B cell (primary cell): ENCODE measurements at regions not wholly inside any gene's neighbourhood (a gene's known extent, or its start where the extent isn't known, plus 50 kb on each side); places are given as distances from the start of the nearest gene placed in this dataset.

Source experiments
- ATAC-seq: fragments of 200-7000 bp; cut with Tn5 transposase; one replicate; pipeline ENCODE4 v1.10.0; 2021; ENCODE audit warnings: low read depth, mild to moderate bottlenecking, moderate number of reproducible peaks, moderate library complexity
- CTCF ChIA-PET: fragments of 350-600 bp; sonication (Branson Sonifier 250); formaldehyde crosslinking; loops from one replicate; lab custom pipeline; 2021; ENCODE audit warnings: antibody characterized with exemption, inconsistent platforms; lab: Charles Lee
- POLR2A ChIA-PET: fragments of 350-600 bp; sonication (Branson Sonifier 250); formaldehyde crosslinking; loops from one replicate; lab custom pipeline; 2021; ENCODE audit warnings: antibody characterized with exemption; lab: Charles Lee
- DNase-seq: peaks from one replicate; pipeline ENCODE4 v3.0.0; 2013
- H2AFZ ChIP-seq: 2 replicates; pipeline ENCODE4 v1.6.1; 2012; ENCODE audit warnings: mild to moderate bottlenecking, low read depth, low read length; ENCODE audit not compliant: insufficient read depth, poor library complexity, severe bottlenecking
- H3K27ac ChIP-seq, 2 donors: 1 replicate in 1 of 2; 2 replicates in 1 of 2; pipeline ENCODE4 v1.5.1; 2012 to 2013; ENCODE audit warnings: low read length in 2 of 2, mild to moderate bottlenecking in 2 of 2, moderate library complexity in 1 of 2
- H3K27me3 ChIP-seq, 4 experiments: fragments of 200-600 bp in 1 of 4; sonication (generic) in 1 of 4; replicated peaks in 1 of 4; 1 replicate in 2 of 4; 2 replicates in 2 of 4; pipeline versions ENCODE4 v1.6.1 to v1.7.0; 2013 to 2016; ENCODE audit warnings: low read length in 3 of 4, mild to moderate bottlenecking in 2 of 4, mixed read lengths in 1 of 4, moderate library complexity in 1 of 4; ENCODE audit not compliant: insufficient read depth in 4 of 4, control insufficient read depth in 3 of 4; ENCODE audit errors: control extremely low read depth in 1 of 4
- H3K36me3 ChIP-seq, 2 experiments: replicated peaks in 1 of 2; 1 replicate in 1 of 2; 2 replicates in 1 of 2; pipeline versions ENCODE4 v1.6.1 to v1.7.1; 2013; ENCODE audit warnings: low read length in 1 of 2; ENCODE audit not compliant: insufficient read depth in 2 of 2, control insufficient read depth in 1 of 2; ENCODE audit errors: control extremely low read depth in 1 of 2, extremely low read depth in 1 of 2
- H3K4me1 ChIP-seq, 2 donors: fragments of 200-600 bp in 1 of 2; sonication (generic) in 1 of 2; 1 replicate in 1 of 2; 2 replicates in 1 of 2; pipeline versions ENCODE4 v1.5.1 to v1.6.1; 2013 to 2017; ENCODE audit warnings: low read length in 2 of 2; ENCODE audit not compliant: control insufficient read depth in 2 of 2, insufficient read depth in 2 of 2
- H3K4me2 ChIP-seq: replicated peaks from 2 replicates; pipeline ENCODE3; 2012; ENCODE audit warnings: mild to moderate bottlenecking, low read depth, low read length; ENCODE audit not compliant: poor library complexity, severe bottlenecking
- H3K4me3 ChIP-seq, 5 experiments: fragments of 200-600 bp in 1 of 5; sonication (generic) in 1 of 5; 1 replicate in 3 of 5; 2 replicates in 2 of 5; pipeline versions ENCODE4 v1.5.1 to v1.7.0; 2011 to 2016; ENCODE audit warnings: low read length in 4 of 5, mild to moderate bottlenecking in 4 of 5, low read depth in 2 of 5, control low read depth in 1 of 5, moderate library complexity in 1 of 5; ENCODE audit not compliant: insufficient read depth in 1 of 5; ENCODE audit errors: control extremely low read depth in 1 of 5, extremely low read depth in 1 of 5
- H3K79me2 ChIP-seq: fragments of 200-600 bp; sonication (generic); one replicate; pipeline ENCODE4 v1.6.0; 2016; ENCODE audit warnings: low read length; ENCODE audit not compliant: control insufficient read depth, insufficient read depth
- H3K9ac ChIP-seq: fragments of 200-600 bp; sonication (generic); 2 replicates; pipeline ENCODE4 v1.6.1; 2017; ENCODE audit warnings: mild to moderate bottlenecking, low read length, moderate library complexity
- H3K9me3 ChIP-seq, 3 donors: one replicate each; pipeline versions ENCODE4 v1.6.1 to v1.7.1; 2013; ENCODE audit warnings: low read length in 2 of 3; ENCODE audit not compliant: control insufficient read depth in 2 of 3, insufficient read depth in 1 of 3; ENCODE audit errors: control extremely low read depth in 1 of 3
- H4K20me1 ChIP-seq: 2 replicates; pipeline ENCODE4 v1.6.0; 2012; ENCODE audit warnings: mild to moderate bottlenecking, low read length; ENCODE audit not compliant: insufficient read depth, control insufficient read depth, poor library complexity, severe bottlenecking
- H3K27ac Mint-ChIP-seq: one replicate; pipeline ENCODE4 v1.8.0; 2021; ENCODE audit warnings: mixed read lengths
- H3K27me3 Mint-ChIP-seq: one replicate; pipeline ENCODE4 v1.8.0; 2021; ENCODE audit warnings: mixed read lengths
- H3K4me1 Mint-ChIP-seq: one replicate; pipeline ENCODE4 v1.8.0; 2021; ENCODE audit warnings: mixed read lengths
- H3K4me3 Mint-ChIP-seq: one replicate; pipeline ENCODE4 v1.8.0; 2021; ENCODE audit warnings: mixed read lengths
- H3K9me3 Mint-ChIP-seq: one replicate; pipeline ENCODE4 v1.8.0; 2022; ENCODE audit warnings: mixed read lengths; ENCODE audit not compliant: insufficient read depth
- EZH2 ChIP-seq: IDR thresholded peaks from 2 replicates; pipeline ENCODE4 v1.6.1; 2012; ENCODE audit warnings: borderline replicate concordance, low read depth, mild to moderate bottlenecking, moderate library complexity, low read length; ENCODE audit not compliant: insufficient read depth, poor library complexity, severe bottlenecking
- WGBS: methylation state at CpG from one replicate; pipeline ENCODE4 v1.1.5; 2013; ENCODE audit warnings: missing lambda C conversion rate; ENCODE audit not compliant: insufficient coverage; 5-methylcytosine and 5-hydroxymethylcytosine counted together
- intact Hi-C: fragments of 100-400 bp; cut with micrococcal nuclease; formaldehyde crosslinking; loops from one replicate; pipeline ENCODE4 v1.10.0; 2022
- TF ChIP-seq, protein P1 (sequence below): fragments of 200-600 bp; IDR thresholded peaks from one replicate; pipeline ENCODE4 v1.8.0; 2022; ENCODE audit warnings: antibody characterized with exemption, mild to moderate bottlenecking

DNA sequence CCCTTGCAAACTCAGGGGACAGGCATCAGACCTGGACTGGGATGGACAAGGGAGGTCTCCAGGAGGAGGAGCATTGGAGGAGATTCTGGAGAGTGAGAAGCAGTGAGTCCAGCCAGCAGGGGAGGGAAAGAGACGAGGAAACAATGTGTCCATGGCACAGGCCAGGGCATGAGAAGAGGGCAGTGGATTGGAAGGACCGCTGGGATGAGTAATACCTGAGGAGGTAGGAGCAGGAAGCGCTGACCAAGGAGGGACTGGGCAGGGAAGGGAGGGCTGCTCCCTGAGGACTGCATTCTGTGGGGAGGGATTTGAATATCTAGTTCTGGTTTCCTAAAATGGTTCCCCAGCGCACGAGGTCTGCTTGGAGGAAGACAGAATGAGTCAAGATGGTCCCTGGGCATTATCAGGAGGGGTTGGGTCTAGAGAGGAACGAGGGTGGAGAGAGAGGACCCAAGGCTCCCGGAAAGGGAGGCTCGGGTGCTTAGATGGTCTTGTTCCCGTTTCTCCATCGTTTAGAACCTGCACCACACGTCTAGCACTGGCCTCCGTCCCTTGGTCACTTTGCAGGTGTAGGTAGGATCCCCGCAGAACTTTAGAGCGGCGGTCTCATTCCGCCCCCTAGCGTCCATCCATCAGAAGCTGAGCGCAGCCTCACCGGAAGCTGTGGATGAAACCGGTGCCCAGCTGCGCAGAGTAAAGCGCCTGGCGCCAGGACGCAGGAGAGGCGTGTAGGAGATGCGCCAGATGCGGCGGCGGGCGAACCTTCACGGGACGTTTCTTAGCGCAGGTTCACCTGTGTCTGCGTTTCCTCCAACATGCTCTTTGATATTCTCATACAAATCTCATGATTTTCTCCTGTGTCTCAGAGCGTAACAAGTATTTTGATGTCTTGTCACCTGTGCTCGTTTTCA, 190.7 kb upstream of the NDN start:
- no peak overlapping the region for H3K4me2 ChIP-seq
- H2AFZ ChIP-seq: no peak overlapping the region
- H3K9me3 Mint-ChIP-seq: peaks cover 3% of the 10 kb centered on the region
- no peak overlapping the region for H3K4me3 Mint-ChIP-seq
- ATAC-seq (no peak), DNase-seq (peak; percentile 4)
- H3K9me3 ChIP-seq: peaks cover 0 to 12% (median 0%) of the 10 kb centered on the region in 3 donors
- no peaks in the 10 kb centered on the region for H4K20me1 ChIP-seq
- H3K9ac ChIP-seq: no peak overlapping the region
- WGBS: 26% methylated on average over 33 of the region's 36 CpGs
- no peaks in the 10 kb centered on the region for H3K4me1 Mint-ChIP-seq
- no peaks in the 10 kb centered on the region for H3K27me3 Mint-ChIP-seq
- TF ChIP-seq EZH2: no peak
- TF ChIP-seq, protein P1, sequence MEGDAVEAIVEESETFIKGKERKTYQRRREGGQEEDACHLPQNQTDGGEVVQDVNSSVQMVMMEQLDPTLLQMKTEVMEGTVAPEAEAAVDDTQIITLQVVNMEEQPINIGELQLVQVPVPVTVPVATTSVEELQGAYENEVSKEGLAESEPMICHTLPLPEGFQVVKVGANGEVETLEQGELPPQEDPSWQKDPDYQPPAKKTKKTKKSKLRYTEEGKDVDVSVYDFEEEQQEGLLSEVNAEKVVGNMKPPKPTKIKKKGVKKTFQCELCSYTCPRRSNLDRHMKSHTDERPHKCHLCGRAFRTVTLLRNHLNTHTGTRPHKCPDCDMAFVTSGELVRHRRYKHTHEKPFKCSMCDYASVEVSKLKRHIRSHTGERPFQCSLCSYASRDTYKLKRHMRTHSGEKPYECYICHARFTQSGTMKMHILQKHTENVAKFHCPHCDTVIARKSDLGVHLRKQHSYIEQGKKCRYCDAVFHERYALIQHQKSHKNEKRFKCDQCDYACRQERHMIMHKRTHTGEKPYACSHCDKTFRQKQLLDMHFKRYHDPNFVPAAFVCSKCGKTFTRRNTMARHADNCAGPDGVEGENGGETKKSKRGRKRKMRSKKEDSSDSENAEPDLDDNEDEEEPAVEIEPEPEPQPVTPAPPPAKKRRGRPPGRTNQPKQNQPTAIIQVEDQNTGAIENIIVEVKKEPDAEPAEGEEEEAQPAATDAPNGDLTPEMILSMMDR: no peak
- H3K4me3 ChIP-seq: no peak overlapping the region
- no peaks in the 10 kb centered on the region for H3K79me2 ChIP-seq
- POLR2A ChIA-PET: no interaction called here
- intact Hi-C loops: no loop called here
- CTCF ChIA-PET: no interaction called here
- no peak overlapping the region for H3K27ac ChIP-seq
- no peaks in the 10 kb centered on the region for H3K36me3 ChIP-seq
- H3K27me3 ChIP-seq: no peaks in the 10 kb centered on the region
- H3K4me1 ChIP-seq: no peaks in the 10 kb centered on the region
- H3K27ac Mint-ChIP-seq: no peak overlapping the region

DNA sequence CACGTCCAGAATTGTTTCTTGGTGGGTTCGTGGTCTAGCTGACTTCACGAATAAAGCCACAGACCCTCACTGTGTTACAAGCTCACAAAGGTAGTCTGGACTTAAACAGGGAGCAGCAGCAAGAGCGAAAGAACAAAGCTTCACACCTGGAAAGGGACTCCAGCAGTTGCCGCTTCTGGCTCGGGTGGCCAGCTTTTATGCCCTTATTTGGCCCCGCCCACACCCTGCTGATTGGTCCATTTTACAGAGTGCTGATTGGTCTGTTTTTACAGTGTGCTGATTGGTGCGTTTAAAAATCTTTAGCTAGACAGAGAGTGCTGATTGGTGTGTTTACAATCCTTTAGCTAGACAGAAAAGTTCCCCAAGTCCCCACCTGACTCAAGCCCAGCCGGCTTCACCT, 194.2 kb upstream of the NDN start:
- Mint-ChIP-seq H3K4me1 (no peaks in the 10 kb centered on the region), H3K9me3 (peaks cover 8% of the 10 kb centered on the region), H3K27me3 (no peaks in the 10 kb centered on the region), H3K4me3 (no peak overlapping the region), H3K27ac (no peak overlapping the region)
- intact Hi-C loops: no loop called here
- no peaks in the 10 kb centered on the region for H4K20me1 ChIP-seq
- ChIA-PET CTCF (no interaction called here), POLR2A (no interaction called here)
- no peaks in the 10 kb centered on the region for H3K36me3 ChIP-seq
- DNase-seq: no peak
- H3K4me2 ChIP-seq: no peak overlapping the region
- TF ChIP-seq, protein P1: no peak
- TF ChIP-seq EZH2: no peak
- H3K9ac ChIP-seq: no peak overlapping the region
- peaks cover 0 to 11% (median 0%) of the 10 kb centered on the region in 3 donors for H3K9me3 ChIP-seq
- H3K79me2 ChIP-seq: no peaks in the 10 kb centered on the region
- 85% methylated on average over 7 of the region's 9 CpGs for WGBS
- H2AFZ ChIP-seq: no peak overlapping the region
- H3K4me1 ChIP-seq: no peaks in the 10 kb centered on the region
- no peak overlapping the region for H3K4me3 ChIP-seq
- ATAC-seq: no peak
- H3K27ac ChIP-seq: no peak overlapping the region
- H3K27me3 ChIP-seq: no peaks in the 10 kb centered on the region
